GM21367 (cell line): ENCODE measurements at regions not wholly inside any gene's neighbourhood (a gene's known extent, or its start where the extent isn't known, plus 50 kb on each side); places are given as distances from the start of the nearest gene placed in this dataset.
A peak's percentile ranks its signal among the peaks of the same experiment; 100 is the strongest.

Experiments used
- ATAC-seq: cut with Tn5 transposase; IDR thresholded peaks from one replicate; pipeline ENCODE4 v1.9.1; 2021; ENCODE audit not compliant: unreplicated experiment

DNA sequence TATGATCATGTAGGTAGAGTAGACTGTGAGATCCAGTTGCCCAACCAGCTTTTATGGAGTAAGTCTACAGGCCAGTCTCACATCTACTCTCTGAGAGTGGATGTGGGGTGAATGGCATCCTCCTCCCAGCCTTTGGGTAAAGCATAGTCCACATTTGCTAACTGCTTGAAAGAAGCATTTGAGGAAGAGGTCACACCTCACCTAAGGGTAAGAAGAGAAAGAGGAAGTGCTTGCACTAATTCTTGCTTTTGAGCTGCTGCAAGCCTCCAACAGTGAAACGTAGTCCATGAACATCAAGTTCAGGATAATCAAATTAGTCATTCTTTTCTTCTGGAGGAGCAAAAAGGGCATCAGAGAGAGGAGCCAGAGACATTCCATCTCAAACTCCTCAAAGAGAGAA is 93.9 kb upstream of the AGR3 start:
- ATAC-seq: no peak

- no peak for ATAC-seq
Measured at GRCh38 chr7:16978358-16979244, 96.8 kb upstream of the AGR3 start.

GRCh38 chr7:16980539-16980938 is 98.8 kb upstream of the AGR3 start:
- ATAC-seq: no peak

- peak; percentile 59 for ATAC-seq
Measured at GRCh38 chr7:16982640-16983350, 101.0 kb upstream of the AGR3 start.

- no peak for ATAC-seq
Measured at GRCh38 chr7:16984375-16984774, 102.6 kb upstream of the AGR3 start.

- ATAC-seq: no peak
Measured at GRCh38 chr7:16985621-16986020, 103.8 kb upstream of the AGR3 start.

DNA sequence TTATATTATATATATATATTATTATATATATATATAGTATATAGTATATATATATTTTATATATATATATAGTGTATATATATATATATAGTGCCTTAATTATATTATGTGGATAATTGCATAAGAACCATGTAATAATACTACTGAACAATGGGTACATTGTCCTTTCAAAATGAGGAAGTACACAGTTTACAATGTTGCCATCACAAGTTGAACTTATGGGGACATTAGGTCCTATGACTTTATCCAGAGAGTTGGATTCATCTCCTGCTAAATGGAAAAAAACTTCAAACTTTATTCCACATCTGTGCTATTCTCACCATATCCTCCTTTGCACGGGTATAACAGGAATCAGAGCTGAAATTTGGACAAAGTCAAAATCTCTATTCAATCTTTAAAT is 105.0 kb upstream of the AGR3 start:
- ATAC-seq: no peak

DNA sequence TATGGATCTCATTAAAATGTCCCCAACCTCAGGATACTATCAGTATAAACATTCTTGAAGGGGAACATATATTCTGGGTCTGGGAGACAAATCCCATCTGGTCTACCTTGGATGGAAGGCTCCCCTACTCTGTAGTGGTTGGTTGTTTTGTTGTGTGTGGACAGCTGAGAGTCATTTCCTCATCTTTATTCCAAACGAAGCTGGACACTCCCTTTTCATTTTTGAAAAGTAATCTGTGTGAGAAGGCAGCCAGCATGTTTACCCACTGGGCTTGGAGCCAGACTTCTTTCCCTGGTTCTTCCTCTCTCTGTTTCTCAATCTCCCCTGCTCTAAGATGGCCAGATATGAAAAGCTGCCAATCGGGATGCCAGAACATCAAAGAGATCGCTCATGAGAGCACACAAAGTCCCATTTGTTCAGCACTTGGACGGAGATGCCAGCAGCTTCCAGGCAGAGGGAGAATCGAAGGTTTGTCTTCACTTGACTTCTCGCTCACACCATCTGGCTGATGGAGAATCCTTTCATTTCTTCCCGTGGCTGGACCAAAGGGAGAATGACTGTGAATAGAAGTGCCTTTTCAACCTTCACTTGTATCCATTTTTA is 108.1 kb upstream of the AGR3 start:
- no peak for ATAC-seq

GRCh38 chr7:16991551-16991950 is 109.8 kb upstream of the AGR3 start:
- ATAC-seq: no peak

- ATAC-seq: no peak
Measured at GRCh38 chr7:16993543-16993942, 111.8 kb upstream of the AGR3 start.

- no peak for ATAC-seq
Measured at GRCh38 chr7:16998481-16999051, 116.8 kb upstream of the AGR3 start.

- ATAC-seq: no peak
Measured at GRCh38 chr7:16999541-17000267, 117.9 kb upstream of the AGR3 start.

- ATAC-seq: no peak
Measured at GRCh38 chr7:17005271-17005670, 123.5 kb upstream of the AGR3 start.

- no peak for ATAC-seq
Measured at GRCh38 chr7:17007841-17008240, 126.1 kb upstream of the AGR3 start.

DNA sequence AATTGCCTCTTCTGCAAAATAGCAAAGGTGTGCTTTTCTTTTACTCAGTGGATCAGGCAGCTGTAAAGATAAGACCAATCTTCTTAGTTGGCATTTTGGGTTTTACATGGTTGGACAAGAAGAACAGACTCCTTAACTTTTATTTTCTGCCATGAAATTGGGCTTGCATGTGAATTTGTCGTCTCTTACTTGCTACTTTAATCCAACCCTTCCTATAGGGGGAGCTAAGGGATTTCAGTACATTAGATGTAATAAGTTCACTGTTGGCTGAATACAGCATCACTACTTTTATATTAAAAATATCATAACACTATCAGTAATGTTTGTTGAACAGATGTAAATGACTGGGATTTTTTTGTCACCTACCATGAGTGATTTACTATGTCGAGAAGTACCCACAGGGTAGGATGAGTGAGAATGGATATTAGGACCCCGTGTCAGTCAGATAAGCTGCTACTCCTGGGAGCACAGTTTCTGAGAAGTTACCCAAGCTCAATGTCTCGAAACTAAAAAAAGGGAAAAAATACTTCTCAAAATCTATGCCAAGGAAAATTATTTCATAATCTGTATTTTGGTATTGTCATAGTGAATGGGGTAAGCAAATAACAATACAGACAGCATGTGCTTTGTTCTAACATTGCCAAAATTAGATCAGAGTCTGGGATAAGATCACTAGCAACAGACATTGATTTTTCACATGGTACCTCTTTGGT is 127.4 kb upstream of the AGR3 start:
- ATAC-seq: no peak

GRCh38 chr7:17009933-17010332 is 128.2 kb upstream of the AGR3 start:
- ATAC-seq: no peak

- no peak for ATAC-seq
Measured at GRCh38 chr7:17010637-17011300, 129.0 kb upstream of the AGR3 start.

DNA sequence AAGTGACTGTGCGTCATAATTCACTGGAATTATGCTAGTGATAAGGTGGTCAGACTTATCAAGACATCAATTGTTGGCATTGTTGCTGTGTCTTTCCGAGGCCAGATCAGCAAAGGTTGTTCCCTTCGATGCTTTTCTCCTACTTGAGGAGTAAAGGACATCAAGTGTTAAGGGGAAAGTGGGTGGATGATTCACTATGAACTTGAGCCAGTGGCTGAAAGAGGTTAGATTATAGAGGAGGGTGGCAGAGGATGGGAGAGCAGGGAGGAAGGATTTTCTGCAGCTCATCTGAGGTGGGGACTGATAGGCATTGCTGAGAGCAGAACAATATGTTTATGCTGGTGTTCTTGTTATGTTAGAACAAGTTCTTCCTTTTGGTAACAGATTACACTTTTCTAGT is 131.4 kb upstream of the AGR3 start:
- ATAC-seq: no peak

DNA sequence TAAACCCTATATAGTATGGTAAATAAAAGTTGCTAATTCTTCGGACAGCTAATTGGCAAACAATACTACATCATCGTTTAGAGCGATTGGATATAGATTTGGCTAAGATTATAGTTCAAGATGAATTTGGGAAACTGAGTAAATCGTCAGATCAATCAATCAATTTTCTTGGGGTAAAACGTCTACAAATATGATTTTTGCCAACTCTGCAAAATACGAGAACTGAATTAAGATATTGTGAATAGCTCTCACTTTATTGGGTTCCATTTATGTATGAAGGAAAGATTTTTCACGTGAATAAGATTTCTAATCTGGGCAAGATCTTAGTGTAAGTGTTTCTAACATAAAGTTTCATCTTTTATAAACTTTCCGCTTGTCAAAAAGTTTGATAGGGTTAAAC is 132.9 kb upstream of the AGR3 start:
- ATAC-seq: no peak

DNA sequence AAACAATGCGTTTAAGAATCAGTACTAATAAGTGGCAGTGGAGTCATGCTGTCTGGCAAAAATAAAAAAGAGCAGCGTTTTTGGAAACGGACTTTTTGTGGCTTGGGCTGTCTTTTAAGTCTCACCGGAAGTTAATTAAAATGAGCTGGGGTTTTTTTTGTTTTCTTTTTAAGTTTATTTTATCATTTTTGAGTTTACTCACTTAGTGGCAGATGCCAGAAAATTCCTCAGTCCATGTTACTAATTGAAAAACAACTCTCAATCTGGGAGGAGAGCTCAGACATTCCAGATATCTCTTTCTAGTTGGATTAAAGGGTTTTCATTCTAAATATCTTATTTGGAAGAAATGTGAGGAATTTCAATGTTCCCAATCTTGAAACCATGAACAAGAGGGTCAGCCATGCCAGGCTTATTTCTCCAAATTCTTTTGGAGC is 133.8 kb upstream of the AGR3 start:
- ATAC-seq: no peak
